Right lobe of liver (tissue), 4 donors: ENCODE measurements at regions not wholly inside any gene's neighbourhood (a gene's known extent, or its start where the extent isn't known, plus 50 kb on each side); places are given as distances from the start of the nearest gene placed in this dataset.

Source experiments
- POLR2A ChIP-seq: fragments of 450-650 bp; IDR thresholded peaks from one replicate; pipeline ENCODE4 v1.6.1; 2017; ENCODE audit warnings: antibody characterized with exemption, mild to moderate bottlenecking
- TF ChIP-seq, protein P1 (sequence below), 4 donors: fragments of 200-600 bp in 3 of 4; fragments of 450-650 bp in 1 of 4; IDR thresholded peaks; one replicate each; pipeline versions ENCODE4 v1.5.1 to v1.8.0; 2016 to 2022; ENCODE audit warnings: antibody characterized with exemption in 4 of 4, mild to moderate bottlenecking in 2 of 4
- donor health status: DM: no; HTN: no; CAD: no.
- donor health status: DM: no; HTN: no; CAD: no.
- donor health status: DM: no; HTN: yes; CAD: no.

DNA sequence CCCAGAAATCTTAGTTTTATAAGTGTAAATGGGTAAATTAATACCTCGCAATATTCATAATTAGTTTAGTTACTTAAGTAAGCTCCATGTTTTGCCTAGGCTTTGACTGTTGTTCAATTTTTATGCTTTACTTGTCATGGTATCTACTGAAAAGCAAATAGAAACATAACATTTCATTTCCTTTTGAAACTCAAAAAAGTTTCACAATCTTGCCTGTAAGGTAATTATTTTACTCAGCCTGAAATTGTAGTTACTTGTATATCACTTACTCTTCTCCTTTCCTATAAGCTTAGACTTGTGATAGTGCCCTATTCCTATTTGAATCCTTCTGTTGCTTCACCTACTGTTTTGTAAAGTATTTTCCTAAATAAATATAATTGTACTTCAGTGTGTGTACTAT lies 914.4 kb upstream of the COX7C start:
- TF ChIP-seq, protein P1, sequence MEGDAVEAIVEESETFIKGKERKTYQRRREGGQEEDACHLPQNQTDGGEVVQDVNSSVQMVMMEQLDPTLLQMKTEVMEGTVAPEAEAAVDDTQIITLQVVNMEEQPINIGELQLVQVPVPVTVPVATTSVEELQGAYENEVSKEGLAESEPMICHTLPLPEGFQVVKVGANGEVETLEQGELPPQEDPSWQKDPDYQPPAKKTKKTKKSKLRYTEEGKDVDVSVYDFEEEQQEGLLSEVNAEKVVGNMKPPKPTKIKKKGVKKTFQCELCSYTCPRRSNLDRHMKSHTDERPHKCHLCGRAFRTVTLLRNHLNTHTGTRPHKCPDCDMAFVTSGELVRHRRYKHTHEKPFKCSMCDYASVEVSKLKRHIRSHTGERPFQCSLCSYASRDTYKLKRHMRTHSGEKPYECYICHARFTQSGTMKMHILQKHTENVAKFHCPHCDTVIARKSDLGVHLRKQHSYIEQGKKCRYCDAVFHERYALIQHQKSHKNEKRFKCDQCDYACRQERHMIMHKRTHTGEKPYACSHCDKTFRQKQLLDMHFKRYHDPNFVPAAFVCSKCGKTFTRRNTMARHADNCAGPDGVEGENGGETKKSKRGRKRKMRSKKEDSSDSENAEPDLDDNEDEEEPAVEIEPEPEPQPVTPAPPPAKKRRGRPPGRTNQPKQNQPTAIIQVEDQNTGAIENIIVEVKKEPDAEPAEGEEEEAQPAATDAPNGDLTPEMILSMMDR (IDR thresholded peaks at IDR 0.05), result no peak
- TF ChIP-seq POLR2A, result no peak
